HG02763 (cell line): ENCODE measurements at regions not wholly inside any gene's neighbourhood (a gene's known extent, or its start where the extent isn't known, plus 50 kb on each side); places are given as distances from the start of the nearest gene placed in this dataset.
"Not testable (repeated sequence)": the region's sequence is repeated elsewhere in the genome, so short reads cannot be mapped to it uniquely, and the experiment has no call there.

Source experiments
- ATAC-seq: cut with Tn5 transposase; IDR thresholded peaks from one replicate; pipeline ENCODE4 v1.9.1; 2021; ENCODE audit warnings: mild to moderate bottlenecking, moderate library complexity; ENCODE audit not compliant: unreplicated experiment

DNA sequence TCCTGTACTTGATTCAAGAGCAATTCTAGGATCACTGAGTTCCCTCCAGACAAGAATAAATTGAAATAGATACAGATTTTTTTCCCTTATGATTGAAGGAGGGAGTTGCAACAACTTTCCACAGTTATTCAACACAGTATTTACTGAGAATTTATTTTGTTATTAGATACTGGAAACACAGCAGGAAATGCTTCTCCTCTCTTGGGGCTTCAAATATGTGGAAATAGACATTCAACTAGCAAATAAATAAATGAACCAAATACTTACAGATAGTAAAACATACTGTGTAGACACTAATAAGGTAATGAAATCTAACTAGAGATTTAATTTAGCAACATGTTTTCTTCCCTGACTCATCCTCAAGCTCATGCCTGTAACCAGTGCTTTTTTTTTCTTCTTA is 169.2 kb downstream of the LNPK start:
- no peak for ATAC-seq

DNA sequence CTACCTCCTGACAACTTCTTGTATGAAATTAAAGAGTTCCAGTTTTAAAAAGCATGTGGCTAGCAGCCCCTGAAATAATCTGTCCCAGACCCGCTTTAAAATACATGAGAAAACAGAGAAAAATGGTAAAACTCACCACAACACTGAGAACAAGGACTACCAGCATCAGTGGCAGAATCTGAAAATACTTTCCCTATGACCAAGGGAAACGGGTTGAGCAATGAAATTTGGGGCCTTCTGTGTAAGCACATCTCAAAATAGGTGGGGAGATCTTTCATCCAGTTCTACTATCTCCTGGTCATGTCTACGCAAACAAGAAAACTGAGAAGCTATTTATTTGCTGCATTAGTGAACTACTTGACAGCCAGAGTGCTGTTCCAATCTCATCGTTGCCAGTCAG is 172.3 kb downstream of the LNPK start:
- no peak for ATAC-seq

GRCh38 chr2:175827856-175828255 is 174.2 kb downstream of the LNPK start:
- no peak for ATAC-seq

- ATAC-seq, result no peak
These were observed 177.8 kb downstream of the LNPK start for GRCh38 chr2:175824243-175824642.

GRCh38 chr2:175823707-175824073 is 178.4 kb downstream of the LNPK start:
- ATAC-seq, result no peak

GRCh38 chr2:175823002-175823706 is 178.9 kb downstream of the LNPK start:
- ATAC-seq, result no peak

DNA sequence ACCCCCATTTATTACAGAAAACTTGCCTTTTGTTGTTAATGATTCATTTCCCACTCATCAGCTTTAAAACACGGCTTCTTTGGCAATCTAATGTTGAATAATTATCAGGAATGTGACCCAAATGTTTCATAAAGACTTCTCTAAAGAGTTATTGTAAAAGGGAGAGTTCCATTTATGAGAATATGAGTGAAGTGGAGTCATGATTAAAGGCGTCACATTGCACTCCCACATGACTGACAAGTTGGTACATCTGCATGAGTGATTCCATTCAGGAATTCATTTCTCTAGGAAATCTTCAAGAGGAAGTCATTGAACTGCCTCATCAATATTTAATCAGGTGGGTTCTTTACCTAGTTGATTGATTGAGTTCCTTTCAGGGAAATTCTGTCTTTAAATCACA is 184.8 kb downstream of the LNPK start:
- no peak for ATAC-seq

GRCh38 chr2:175815537-175815936 is 186.5 kb downstream of the LNPK start:
- ATAC-seq, result no peak

DNA sequence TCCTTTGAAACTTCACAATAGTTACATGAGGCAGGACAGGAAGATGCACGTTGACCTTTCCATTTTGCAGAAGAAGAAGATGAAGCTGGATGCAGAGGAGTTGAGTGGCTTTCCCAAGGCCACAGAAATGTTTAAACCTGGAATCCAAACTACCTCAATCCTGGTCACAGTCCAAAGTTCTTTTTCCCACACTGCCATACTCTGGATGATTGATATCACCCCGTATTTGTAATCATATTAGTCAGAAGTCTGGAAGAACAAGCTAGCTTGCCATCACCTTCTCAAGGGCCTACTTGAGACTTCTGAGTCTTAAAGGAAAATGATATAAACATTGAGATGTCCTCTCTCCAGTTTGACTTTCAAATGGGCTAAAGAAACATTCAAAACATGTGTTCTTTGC is 190.1 kb downstream of the LNPK start:
- ATAC-seq, result no peak

GRCh38 chr2:175808858-175809257 is 193.2 kb downstream of the LNPK start:
- no peak for ATAC-seq

DNA sequence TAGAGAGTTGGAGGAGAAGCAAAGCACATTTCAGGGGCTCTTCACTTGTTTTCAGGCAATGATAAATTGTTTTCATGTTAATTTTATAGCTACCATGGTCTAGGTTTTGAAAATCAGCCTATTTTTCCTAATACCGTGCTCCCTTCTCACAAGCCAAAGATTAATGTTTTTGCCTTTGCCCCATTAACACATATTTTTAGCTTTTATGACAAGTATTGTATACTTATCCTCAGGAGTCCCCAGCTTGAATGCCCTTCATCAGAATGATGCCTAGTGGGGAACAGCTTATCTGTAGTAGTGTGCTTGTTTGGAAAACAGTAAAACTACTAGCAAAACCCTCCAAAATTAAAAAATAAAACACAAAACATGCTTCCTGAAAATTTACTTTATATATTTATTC is 194.0 kb downstream of the LNPK start:
- no peak for ATAC-seq

DNA sequence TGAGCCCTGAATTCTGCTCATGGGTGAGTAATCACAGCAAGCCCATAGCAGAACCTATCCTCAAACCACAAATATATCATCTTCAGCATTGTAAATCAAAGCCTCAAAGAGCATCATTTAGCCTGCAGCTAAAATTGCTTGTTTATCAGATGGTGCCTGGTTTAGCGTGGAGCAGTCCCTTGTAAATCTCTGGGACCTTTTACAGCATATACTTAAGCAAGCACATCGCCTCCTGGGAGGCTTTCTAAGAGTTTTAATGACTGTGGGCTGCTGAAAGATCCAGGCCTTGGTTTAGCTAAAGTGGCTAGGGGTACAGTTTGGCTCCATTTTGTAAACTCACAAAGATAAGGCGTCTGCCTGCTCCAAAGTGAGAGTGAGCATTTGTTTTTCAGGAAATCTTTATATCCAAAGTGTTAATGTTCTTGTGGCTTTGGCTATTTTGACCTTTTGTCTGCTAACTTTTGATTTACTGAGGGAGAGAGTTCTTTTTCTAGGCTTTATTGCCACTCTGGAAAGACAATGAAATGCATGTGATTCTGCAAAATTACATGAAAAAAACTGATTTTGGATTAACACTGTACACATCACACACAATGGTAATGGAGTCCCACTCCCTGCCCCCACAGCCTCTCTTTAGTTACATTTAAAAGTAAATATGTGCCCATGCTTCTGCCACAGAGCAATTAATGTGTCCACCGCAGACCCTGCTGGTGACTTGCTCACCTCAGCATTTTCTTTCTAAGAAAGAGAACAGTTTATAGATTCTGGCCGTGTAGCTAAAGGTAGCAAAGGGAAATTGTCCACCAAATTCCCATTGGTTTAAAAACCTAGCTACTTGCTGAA is 194.8 kb downstream of the LNPK start:
- no peak for ATAC-seq

- no peak for ATAC-seq
These were observed 195.5 kb downstream of the LNPK start for GRCh38 chr2:175806570-175806969.

GRCh38 chr2:175806125-175806490 is 196.0 kb downstream of the LNPK start:
- no peak for ATAC-seq

DNA sequence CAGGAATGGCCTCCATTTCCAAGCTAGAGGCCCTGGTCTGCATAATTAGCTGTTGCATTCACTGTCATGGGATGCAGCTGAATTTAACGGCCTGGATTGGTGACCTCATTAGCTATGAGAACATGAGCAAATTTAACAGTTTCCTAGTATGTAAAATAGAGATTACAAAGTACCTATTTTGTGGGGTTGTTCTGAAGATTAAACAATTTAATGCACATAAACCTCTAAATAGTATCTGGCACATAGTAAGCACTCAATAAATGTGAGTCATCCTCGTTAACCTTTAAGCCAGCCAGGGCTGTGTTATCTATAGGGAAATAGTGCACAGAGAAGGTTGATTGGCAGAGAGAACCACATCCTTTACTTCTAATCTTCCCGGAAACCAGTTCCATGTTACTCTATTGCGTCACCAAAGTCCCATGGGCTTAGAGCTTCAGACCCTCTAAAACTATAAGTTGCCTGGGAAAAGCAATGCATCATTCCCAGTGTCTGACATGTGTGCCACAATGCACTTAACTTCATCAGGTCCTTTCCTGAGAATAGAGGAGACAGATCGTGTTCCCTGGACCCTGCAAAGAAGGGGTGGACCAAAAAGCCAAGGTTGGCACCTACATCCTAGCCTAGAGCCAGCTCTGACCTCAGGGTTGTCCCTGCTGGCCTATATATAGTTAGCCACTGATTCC is 196.5 kb downstream of the LNPK start:
- no peak for ATAC-seq

DNA sequence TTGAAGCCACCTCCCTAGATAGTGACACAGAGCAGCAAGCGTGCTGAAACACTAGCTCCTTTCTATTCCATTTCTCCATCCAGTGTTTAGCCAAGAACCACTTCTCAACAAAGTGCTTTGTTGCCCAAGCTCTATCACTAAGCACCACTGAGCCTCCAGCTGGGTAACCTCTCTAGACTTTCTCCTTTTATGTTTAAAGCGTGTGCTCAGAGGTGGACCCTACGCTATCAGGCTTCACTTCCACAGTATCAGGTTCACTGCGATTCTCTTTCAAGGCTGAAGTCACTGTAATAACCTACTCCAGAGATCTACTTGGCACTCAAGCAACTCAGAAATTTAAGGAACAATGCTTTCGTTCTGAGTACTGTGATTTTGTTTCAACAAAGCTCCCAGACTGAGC is 197.9 kb downstream of the LNPK start:
- ATAC-seq, result no peak

- ATAC-seq, result not testable (repeated sequence)
These were observed 205.6 kb downstream of the LNPK start for GRCh38 chr2:175796422-175796821.

DNA sequence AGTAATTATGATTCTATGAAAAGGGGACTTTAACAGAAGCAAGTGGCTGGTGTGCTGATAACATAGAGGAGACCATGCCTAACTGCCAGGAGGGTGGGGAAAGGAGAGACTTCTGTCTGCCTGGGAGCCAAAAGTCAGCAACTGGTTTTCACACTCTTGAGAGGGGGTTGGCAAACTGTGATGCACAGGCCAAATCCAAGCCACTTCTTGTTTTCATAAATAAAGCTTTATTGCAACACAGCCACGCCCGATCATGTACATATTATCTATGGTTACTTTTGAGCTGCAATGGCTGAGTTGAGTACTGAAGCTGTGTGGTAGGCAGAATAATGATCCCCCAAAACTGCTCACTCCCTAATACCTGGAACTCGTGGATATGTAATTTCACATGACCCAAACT is 208.4 kb downstream of the LNPK start:
- ATAC-seq, result no peak

DNA sequence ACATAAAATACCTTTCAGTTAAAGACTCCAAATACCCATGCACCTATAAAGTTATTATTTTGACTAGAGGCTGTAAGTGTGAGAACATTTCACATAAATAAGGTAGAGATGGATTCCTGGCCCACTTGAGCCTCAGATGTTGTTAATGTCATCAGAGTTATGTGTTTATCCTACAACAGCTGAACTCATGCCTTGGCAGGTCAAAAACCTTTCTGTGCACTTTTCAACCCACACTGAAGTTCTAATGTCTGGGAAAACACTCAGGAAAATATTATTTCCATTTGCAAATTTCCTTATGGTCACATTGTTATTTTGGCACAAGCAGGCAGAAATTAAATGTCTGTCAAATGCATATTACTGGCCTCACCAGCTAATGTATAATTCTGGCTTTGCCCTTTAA is 209.2 kb downstream of the LNPK start:
- no peak for ATAC-seq

DNA sequence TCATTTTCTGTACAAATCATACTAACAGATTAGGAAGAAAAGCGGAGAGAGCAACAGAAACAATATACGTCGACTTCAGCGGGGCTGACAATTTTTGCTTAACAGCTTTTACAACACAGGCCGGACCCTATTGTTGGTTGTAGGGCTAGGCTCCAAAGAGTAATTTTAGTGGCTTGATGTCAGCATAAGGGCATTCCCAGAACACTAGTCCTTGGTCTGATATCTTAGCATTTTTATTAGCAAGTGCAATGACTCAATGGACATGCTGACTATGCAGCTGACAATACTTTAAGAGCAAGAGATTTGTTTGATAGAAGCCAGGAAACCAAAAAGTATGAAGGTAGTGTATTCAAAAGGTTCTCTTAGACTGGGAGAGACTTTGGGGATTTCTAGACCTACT is 209.9 kb downstream of the LNPK start:
- ATAC-seq, result no peak

DNA sequence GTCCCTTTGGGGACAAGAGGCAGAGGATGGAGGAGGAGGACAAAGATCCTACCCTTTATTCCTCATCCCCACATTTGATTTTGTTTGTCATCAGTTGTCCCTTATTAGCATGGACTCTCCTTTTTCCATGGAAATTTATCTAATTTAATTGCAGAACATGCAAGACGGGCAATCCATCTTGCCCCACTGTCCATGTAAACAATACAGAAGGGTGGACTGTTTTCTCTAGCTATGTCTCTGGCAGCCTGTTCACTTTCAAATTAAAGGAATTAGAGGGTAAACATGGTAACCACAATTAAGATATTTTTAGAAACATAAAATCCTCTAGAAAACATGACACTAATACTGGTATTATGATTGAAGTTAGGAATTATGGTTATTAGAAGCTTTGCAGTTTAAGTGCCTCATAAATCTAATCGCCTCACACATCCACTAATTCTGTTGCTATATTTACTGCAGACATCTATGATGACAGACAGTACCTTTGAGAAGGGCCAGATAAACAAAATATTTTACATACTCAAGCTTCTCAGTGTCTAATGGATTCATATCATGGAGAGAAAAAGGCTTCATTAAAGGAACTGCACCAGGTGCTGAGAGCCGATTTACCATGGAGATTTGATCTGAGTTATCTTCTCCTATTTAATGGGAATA is 215.5 kb downstream of the LNPK start:
- no peak for ATAC-seq
